ENCODE measurements at regions not wholly inside any gene's neighbourhood (a gene's known extent, or its start where the extent isn't known, plus 50 kb on each side); places are given as distances from the start of the nearest gene placed in this dataset.

DNA sequence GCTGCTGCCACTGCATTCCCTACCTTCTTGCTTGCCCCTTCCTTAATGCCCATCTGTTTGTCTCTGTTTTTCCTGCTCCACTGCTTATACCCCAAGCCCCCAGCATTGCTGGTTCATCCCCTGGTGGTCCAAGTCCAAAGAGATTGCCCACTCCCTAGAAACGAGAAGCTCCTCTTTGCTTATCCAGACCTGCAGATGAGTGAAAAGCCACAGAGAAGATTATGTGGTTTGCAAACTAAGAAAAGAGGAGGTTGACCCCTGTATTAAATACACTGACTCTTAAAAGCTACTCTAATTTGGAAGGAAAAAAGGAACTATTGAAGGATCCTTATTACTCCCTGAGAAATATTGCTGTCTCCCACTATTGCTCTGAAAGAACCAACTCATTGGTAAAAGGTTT is 146.8 kb upstream of the RAB4A start:
- Mint-ChIP-seq H3K4me1 (ENCODE audit: unreplicated experiment) (peaks cover 10% of the 10 kb centered on the region), H3K4me3 (ENCODE audit: unreplicated experiment) (no peak overlapping the region), H3K27ac (ENCODE audit: unreplicated experiment) (no peak overlapping the region), H3K27me3 (ENCODE audit: unreplicated experiment) (no peaks in the 10 kb centered on the region), H3K36me3 (ENCODE audit: low read depth, unreplicated experiment) (peaks cover 7% of the 10 kb centered on the region), H3K9me3 (ENCODE audit: unreplicated experiment) (no peaks in the 10 kb centered on the region)
- DNase-seq (ENCODE audit: low spot score) = no peak
- TF ChIP-seq, protein P1, sequence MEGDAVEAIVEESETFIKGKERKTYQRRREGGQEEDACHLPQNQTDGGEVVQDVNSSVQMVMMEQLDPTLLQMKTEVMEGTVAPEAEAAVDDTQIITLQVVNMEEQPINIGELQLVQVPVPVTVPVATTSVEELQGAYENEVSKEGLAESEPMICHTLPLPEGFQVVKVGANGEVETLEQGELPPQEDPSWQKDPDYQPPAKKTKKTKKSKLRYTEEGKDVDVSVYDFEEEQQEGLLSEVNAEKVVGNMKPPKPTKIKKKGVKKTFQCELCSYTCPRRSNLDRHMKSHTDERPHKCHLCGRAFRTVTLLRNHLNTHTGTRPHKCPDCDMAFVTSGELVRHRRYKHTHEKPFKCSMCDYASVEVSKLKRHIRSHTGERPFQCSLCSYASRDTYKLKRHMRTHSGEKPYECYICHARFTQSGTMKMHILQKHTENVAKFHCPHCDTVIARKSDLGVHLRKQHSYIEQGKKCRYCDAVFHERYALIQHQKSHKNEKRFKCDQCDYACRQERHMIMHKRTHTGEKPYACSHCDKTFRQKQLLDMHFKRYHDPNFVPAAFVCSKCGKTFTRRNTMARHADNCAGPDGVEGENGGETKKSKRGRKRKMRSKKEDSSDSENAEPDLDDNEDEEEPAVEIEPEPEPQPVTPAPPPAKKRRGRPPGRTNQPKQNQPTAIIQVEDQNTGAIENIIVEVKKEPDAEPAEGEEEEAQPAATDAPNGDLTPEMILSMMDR (IDR thresholded peaks at IDR 0.05; ENCODE audit: unreplicated experiment) = no peak

DNA sequence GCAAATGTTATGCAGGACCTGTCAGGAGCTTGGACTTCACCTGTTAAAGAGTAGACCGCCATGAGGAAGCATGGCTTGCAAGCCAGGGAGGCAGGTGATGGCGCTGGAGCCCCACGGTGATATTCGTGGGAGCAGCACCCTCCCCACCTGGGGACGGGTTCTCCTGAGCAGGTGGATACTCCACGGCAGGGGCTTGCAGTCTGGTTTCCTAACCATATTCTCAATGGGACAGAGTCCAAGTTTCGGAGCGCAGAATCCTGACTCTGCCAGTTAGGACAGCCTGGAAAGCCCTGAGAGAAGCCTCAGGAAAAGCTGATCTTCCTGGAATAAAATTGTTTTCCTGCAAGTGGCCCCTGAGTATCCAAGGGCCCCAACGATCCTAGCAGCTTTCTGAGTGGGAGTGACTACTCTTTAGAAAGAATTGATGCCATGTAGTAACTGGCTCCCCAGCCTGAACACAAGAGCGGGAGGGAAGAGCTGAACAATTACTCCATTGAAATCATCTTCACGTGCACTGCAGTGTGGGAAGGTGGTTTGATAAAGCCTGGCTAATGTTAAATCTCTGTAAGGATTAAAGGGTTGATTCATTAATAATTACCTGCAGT is 146.3 kb upstream of the RAB4A start:
- Mint-ChIP-seq H3K9me3 (ENCODE audit: unreplicated experiment) (no peaks in the 10 kb centered on the region), H3K27me3 (ENCODE audit: unreplicated experiment) (no peaks in the 10 kb centered on the region), H3K36me3 (ENCODE audit: low read depth, unreplicated experiment) (peaks cover 7% of the 10 kb centered on the region), H3K4me3 (ENCODE audit: unreplicated experiment) (no peak overlapping the region), H3K4me1 (ENCODE audit: unreplicated experiment) (peaks cover 11% of the 10 kb centered on the region), H3K27ac (ENCODE audit: unreplicated experiment) (no peak overlapping the region)
- no peak for DNase-seq (ENCODE audit: low spot score)
- TF ChIP-seq, protein P1 (IDR thresholded peaks at IDR 0.05; ENCODE audit: unreplicated experiment) = no peak

DNA sequence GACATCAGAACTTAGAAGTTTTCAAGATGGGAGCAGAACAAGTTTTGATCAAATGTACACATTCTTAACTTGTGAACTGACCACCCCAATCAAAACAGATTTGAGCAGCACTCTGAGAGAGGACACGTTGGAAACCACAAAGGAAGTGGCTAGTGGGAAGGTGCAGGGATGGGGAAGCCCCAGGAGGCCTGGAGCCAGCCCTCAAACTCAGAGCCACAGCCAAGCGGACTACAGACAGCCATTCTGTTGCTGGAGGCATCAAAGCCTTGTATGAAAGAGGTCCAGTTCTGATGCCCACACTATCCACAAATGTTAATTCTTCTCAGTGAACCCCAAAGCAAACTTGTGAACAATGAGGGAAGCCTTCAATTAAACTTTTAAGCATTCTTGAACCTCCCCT is 143.6 kb upstream of the RAB4A start:
- Mint-ChIP-seq H3K27me3 (ENCODE audit: unreplicated experiment) (peaks cover 3% of the 10 kb centered on the region), H3K4me1 (ENCODE audit: unreplicated experiment) (peaks cover 28% of the 10 kb centered on the region), H3K36me3 (ENCODE audit: low read depth, unreplicated experiment) (peaks cover 3% of the 10 kb centered on the region), H3K4me3 (ENCODE audit: unreplicated experiment) (no peak overlapping the region), H3K9me3 (ENCODE audit: unreplicated experiment) (no peaks in the 10 kb centered on the region), H3K27ac (ENCODE audit: unreplicated experiment) (no peak overlapping the region)
- no peak for DNase-seq (ENCODE audit: low spot score)
- TF ChIP-seq, protein P1 (IDR thresholded peaks at IDR 0.05; ENCODE audit: unreplicated experiment) = no peak

DNA sequence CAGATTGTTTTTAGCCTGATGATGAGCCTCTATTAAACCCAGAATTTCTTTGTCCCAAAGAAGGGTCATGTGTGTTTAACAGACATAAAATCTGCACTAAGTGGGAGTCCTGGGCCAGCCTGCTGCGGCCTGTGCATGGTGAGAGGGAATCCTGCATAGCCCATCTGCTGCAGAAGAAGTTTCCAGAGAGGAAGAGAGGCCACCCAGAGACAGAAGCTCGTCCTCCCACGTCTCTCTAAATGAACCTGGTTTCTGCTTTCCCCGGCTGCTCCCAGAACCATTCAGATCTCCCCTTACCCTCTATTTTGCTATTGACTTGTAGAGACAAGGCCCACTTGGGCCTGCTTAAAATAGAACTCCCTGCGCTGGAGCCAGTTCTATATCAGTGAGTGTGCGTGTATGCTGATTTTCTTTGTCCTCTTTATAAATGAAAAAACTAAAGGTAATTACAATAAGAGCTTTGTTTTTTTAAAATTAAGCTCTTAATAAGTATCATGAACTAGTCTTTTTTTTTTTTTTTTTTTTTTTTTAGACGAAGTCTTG is 142.8 kb upstream of the RAB4A start:
- Mint-ChIP-seq H3K36me3 (ENCODE audit: low read depth, unreplicated experiment) (no peaks in the 10 kb centered on the region), H3K4me3 (ENCODE audit: unreplicated experiment) (no peak overlapping the region), H3K27ac (ENCODE audit: unreplicated experiment) (no peak overlapping the region), H3K27me3 (ENCODE audit: unreplicated experiment) (peaks cover 3% of the 10 kb centered on the region), H3K4me1 (ENCODE audit: unreplicated experiment) (peaks cover 28% of the 10 kb centered on the region), H3K9me3 (ENCODE audit: unreplicated experiment) (no peaks in the 10 kb centered on the region)
- no peak for DNase-seq (ENCODE audit: low spot score)
- TF ChIP-seq, protein P1 (IDR thresholded peaks at IDR 0.05; ENCODE audit: unreplicated experiment) = no peak

DNA sequence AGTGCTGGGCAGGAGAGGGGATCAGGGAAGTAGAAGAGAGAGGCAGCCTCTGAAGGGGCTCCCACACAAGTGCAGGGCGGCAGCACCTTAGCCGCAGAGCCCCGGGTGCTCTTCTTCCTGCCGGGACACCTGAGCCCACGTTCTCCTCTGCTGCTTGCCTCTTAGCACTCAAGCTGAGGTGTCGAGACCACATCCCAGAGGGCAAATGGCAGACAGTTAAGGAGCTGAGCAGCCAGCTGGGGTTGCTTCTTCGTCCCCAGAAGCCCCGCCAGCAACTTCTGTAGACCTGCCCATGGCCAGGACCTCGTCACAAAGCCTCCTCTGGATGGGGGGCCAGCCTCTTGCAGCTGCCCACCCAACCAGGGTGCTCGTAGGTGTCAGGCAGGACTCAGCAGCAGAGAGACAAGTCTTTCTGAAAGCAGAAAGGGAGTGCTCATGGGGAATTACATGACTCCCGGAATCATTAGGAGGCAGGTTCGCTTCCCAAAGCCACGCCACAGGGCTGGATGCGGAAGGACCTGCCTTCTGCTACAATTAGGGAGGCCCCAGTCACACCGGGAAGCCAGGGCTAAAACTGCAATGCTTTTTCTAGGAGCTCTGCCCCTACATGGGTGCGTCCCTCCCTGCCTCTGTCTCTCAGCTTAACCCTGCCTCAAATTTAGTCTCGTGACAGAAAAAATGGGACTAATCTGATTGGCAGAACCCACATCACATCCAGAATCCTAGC is 141.4 kb upstream of the RAB4A start:
- Mint-ChIP-seq H3K9me3 (ENCODE audit: unreplicated experiment) (peaks cover 7% of the 10 kb centered on the region), H3K27me3 (ENCODE audit: unreplicated experiment) (peaks cover 6% of the 10 kb centered on the region), H3K4me3 (ENCODE audit: unreplicated experiment) (no peak overlapping the region), H3K4me1 (ENCODE audit: unreplicated experiment) (peaks cover 26% of the 10 kb centered on the region), H3K27ac (ENCODE audit: unreplicated experiment) (no peak overlapping the region), H3K36me3 (ENCODE audit: low read depth, unreplicated experiment) (peaks cover 4% of the 10 kb centered on the region)
- no peak for DNase-seq (ENCODE audit: low spot score)
- TF ChIP-seq, protein P1 (IDR thresholded peaks at IDR 0.05; ENCODE audit: unreplicated experiment) = no peak

Data from endothelial cell (in vitro differentiated cells).